ENCODE measurements at regions not wholly inside any gene's neighbourhood (a gene's known extent, or its start where the extent isn't known, plus 50 kb on each side); places are given as distances from the start of the nearest gene placed in this dataset.

GRCh38 chr2:129892773-129893172 lies 86.7 kb upstream of the RAB6C start:
- no peak for TF ChIP-seq CTCF (IDR thresholded peaks at IDR 0.05; ENCODE audit: borderline replicate concordance)
- DNase-seq = no peak
- Histone ChIP-seq H3K27me3 (ENCODE audit: low read depth) (peaks cover 55% of the 10 kb centered on the region), H3K4me3 (no peak overlapping the region), H3K9me3 (replicated peaks) (no peaks in the 10 kb centered on the region), H3K27ac (replicated peaks) (no peak overlapping the region), H3K36me3 (no peaks in the 10 kb centered on the region), H3K4me1 (no peaks in the 10 kb centered on the region)
- intact Hi-C loops (cut with micrococcal nuclease) = no loop called here

- no peaks in the 10 kb centered on the region for H3K4me1 ChIP-seq
- intact Hi-C loops (cut with micrococcal nuclease) = no loop called here
- no peaks in the 10 kb centered on the region for H3K36me3 ChIP-seq
- H3K27me3 ChIP-seq (ENCODE audit: low read depth) = peaks cover 58% of the 10 kb centered on the region
- no peak overlapping the region for H3K27ac ChIP-seq (replicated peaks)
- H3K9me3 ChIP-seq (replicated peaks) = peaks cover 4% of the 10 kb centered on the region
- no peak for DNase-seq
- TF ChIP-seq CTCF (IDR thresholded peaks at IDR 0.05; ENCODE audit: borderline replicate concordance) = no peak
- no peak overlapping the region for H3K4me3 ChIP-seq
These were observed 86.2 kb upstream of the RAB6C start for GRCh38 chr2:129893244-129893643.

- no peak for TF ChIP-seq CTCF (IDR thresholded peaks at IDR 0.05; ENCODE audit: borderline replicate concordance)
- H3K9me3 ChIP-seq (replicated peaks) = peaks cover 17% of the 10 kb centered on the region
- intact Hi-C loops (cut with micrococcal nuclease) = no loop called here
These were observed 84.8 kb upstream of the RAB6C start for GRCh38 chr2:129894616-129895015.

GRCh38 chr2:129895061-129895460 lies 84.4 kb upstream of the RAB6C start:
- DNase-seq = no peak
- no peaks in the 10 kb centered on the region for H3K36me3 ChIP-seq

More at GRCh38 chr2:129894616-129895015, 84.8 kb upstream of the RAB6C start:
- Histone ChIP-seq H3K27me3 (ENCODE audit: low read depth) (peaks cover 64% of the 10 kb centered on the region), H3K36me3 (no peaks in the 10 kb centered on the region), H3K4me1 (no peaks in the 10 kb centered on the region), H3K4me3 (no peak overlapping the region), H3K27ac (replicated peaks) (no peak overlapping the region)
- no peak for DNase-seq

GRCh38 chr2:129895526-129896082 lies 83.9 kb upstream of the RAB6C start:
- H3K9me3 ChIP-seq (replicated peaks) = peaks cover 24% of the 10 kb centered on the region
- H3K36me3 ChIP-seq = no peaks in the 10 kb centered on the region
- no peak overlapping the region for H3K4me3 ChIP-seq
- TF ChIP-seq CTCF (IDR thresholded peaks at IDR 0.05; ENCODE audit: borderline replicate concordance) = no peak
- peaks cover 58% of the 10 kb centered on the region for H3K27me3 ChIP-seq (ENCODE audit: low read depth)
- no peak for DNase-seq
- intact Hi-C loops (cut with micrococcal nuclease) = no loop called here
- H3K4me1 ChIP-seq = no peaks in the 10 kb centered on the region
- H3K27ac ChIP-seq (replicated peaks) = no peak overlapping the region

More at GRCh38 chr2:129895061-129895460, 84.4 kb upstream of the RAB6C start:
- peaks cover 63% of the 10 kb centered on the region for H3K27me3 ChIP-seq (ENCODE audit: low read depth)
- no peak for TF ChIP-seq CTCF (IDR thresholded peaks at IDR 0.05; ENCODE audit: borderline replicate concordance)
- H3K4me3 ChIP-seq = no peak overlapping the region
- H3K27ac ChIP-seq (replicated peaks) = no peak overlapping the region
- peaks cover 21% of the 10 kb centered on the region for H3K9me3 ChIP-seq (replicated peaks)
- intact Hi-C loops (cut with micrococcal nuclease) = no loop called here
- H3K4me1 ChIP-seq = no peaks in the 10 kb centered on the region

All from left ventricle myocardium inferior (tissue), 1 donor.